Limb (tissue), 2 donors: ENCODE measurements at regions not wholly inside any gene's neighbourhood (a gene's known extent, or its start where the extent isn't known, plus 50 kb on each side); places are given as distances from the start of the nearest gene placed in this dataset.

ENCODE experiments used
- DNase-seq, 2 donors: peaks; one replicate each; pipeline ENCODE4 v3.0.0-alpha.2; 2016; ENCODE audit errors: extremely low spot score in 2 of 2

DNA sequence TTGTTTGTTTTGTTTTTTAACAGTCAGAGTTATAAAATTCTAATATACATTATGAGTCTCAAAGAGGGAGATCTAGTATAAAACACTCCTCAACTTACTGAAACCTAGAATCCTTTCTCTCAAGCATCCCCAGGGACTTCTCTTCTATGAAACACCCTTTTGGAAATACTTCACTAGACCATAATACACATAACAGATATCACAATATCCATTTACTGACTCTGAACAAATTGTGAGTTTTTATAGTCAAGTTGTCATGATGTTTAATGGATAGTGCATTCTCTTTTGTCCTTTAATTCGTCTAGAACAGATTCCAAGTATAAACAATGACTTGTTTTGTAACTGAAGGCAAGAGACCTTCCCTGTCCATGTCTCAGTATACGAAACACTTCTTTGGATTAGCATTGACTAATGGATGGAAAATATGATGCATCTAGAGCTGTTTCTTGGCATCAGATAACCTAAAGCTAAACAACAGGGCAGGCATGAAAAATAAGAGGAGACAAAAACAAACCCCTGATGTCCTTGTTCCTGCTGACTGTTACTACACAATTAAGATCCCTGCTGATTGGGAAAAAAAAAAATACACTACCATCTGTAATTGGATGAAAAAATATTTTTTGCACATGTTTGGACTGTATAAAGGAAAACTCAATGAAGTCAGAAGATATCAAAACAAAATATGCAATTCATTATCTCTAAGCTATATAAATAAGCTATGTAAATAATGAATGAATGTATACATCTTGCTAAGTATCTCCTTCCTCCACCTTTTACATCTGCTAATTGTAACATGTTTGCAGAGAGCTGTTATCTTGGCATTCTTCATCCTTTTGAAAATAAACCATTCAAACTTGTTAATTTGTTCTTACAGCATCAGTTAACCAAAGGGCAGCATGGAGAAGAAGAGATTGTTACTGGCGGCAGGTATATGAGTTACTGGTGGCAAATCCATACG, 214.2 kb downstream of the LACC1 start:
- peak in 1 of 2 donors; percentile 48 for DNase-seq

DNA sequence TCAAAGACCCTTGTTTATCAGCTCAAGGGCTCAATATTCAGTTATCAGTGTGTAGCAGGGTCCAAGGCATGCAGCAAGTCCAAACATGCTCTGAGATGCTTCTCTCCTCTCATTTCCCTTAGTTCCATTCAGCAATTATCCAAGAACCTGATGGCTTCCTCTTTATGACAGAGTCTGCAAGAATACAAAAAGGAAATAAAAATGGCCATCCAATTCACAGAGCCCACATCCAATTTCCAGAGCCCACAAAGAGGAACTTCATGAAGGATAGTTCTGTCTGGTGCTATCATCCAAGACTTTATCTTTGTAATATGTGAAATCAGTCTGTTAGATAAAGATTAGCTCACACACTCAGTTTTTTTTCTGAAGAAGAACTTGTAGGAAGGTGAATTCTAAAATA, 217.2 kb downstream of the LACC1 start:
- DNase-seq = no peak

DNA sequence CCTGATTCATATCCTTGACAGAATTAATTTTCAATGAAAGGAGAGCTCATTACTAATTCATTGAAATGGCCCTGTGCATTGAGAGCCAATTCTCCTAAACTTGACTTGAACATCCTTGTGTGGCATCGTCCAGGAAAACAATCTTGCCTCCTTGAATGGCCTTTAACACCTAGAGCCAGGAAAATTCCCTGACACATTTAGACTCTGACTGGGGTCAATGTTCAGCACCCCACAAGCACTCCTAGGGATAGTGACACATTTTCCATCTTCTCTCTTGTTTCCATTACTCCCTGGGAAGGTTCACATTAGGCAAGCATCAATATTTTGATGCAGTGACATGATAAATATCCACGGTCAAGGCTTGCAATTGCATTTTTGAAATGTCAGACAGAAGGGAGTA, 218.9 kb downstream of the LACC1 start:
- no peak for DNase-seq

DNA sequence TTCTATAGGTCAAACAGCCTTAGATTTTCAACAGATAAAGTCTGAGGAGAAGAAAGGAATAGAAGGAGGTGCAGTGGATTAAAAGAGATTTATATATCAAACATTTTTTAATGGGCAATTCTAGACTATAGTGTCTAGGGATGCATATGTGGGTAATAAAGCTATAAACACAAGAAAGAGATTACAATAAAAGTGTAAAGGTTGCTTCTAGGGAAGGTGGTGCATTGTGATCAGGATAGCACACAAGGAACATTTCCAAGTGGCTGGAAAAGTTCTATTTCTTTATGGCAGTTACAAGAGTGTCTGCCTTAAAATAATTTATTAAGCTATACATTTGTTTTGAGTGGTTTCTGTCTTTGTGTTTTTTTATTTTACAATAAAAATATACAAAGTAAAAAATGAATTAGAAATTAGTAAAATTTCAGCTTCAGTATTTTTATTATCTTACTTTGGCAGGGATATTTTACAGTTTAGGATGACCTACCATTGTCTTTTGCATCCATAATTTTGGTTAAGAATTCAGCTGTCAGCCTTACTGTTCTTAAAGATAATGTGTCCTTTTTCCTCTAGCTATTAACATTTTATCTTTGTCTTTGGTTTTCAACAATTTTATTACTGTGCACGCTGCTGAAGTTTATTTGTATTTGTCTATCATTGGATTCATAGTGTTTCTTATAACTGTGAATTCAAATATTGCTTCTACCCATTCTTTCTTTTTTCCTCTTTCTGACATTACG, 221.8 kb downstream of the LACC1 start:
- no peak for DNase-seq

DNA sequence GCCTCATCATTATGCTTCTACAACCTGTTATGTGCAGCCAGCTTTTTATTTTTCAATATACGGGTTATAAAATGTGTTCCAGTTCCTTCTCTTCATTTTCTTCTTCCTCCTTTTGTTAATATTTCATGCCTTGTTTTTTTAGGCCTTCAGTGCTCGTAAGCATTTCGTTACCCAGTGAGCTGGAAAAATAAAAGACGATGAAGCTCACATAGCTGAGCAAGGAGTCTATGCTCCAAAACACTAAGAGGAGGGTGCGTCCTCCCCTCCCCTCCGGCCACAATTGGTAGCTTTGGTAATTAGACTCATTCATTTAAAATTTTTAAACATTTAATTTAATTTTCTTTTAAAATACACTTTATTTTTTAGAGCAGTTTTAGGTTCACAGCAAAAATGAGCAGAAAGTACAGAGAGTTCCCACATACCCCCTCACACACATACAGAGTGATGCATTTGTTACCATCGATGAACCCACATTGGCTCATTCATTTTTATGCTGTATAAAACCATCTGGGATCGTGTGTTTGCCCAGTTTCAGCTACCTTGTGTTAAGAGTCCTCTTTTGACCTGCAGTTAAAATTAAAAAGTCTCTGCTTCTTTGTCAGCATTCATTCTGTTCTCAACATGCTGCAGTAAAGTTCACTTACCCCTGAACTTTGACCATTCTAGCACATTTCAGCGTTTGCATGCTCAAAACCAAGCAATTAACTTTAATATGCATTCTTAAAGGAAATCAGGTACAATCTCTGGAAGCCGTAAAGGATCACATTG, 223.9 kb downstream of the LACC1 start:
- no peak for DNase-seq

DNA sequence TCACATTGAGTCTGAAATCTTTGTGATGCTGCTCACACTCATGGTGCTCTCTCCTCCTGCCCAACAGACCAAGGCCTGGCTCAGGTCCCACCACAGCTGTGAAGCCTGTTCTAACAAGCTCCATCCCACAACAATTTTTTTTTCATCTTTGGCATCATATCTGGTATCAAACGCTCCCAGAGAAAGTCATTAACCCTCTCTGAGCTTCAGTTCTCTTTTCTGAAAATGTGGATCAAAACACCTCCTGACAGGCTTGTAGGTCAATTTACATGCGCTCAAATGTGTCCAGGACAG, 224.4 kb downstream of the LACC1 start:
- DNase-seq = peak in 1 of 2 donors; percentile 53

DNA sequence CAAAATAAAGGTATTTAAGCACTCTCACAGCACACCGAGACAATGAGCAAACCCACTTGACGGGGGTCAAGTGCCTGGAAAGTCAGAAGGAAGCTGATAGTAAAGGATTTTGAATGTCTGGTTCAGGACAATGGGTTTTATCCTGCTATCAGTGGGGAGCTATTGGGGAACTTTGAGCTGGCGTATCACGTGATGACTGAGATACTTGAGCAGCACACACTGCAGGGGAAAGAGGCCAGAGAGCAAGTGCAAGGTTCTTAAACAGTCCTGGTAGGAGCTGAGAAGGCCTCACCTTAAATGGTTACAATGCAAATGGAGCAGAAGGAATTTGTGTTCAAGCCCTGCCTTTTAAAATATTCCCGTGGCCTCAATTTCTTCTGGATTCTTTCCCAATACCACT, 225.3 kb downstream of the LACC1 start:
- DNase-seq = no peak

DNA sequence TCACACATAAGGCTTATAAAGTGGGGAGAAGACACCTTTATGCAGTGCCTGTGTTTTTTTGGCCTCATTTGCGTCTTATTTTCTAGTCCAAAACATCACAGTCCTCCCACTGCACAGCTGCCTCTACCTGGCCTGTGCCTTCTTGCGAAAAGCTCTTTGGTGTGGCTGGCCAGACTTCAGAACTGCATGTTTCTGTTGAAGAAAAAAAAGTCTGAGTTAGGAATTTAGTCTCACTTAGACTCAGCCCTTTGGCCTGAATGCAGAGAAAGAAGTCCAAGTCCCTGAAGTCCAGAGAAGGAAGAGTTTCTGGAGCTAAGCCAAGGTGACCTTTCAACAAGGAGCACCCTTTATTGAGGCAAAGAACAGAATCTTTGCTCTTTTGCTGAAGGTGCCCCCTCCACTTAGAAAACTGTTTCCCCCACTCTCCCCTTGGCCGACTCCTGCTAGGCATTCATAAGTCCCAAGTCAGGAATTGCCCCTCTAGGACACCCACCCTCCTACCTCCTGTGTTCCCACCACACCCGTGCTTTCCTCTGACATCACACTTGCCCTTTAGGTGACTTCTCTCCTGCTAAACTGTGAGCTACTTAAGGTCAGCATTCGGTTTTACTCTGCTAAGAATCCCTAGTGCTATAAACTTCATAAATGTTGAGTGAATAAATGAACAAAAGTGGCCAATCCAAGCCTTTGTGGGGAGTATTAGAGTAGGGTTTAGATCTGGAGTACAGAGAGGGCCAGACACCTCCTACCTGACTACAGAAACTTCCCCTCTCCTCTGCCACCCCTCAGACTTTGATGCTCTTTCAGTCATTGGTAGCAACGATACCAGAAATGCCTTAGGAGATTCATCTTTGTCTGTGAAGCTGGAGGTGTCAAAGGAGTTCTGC, 226.8 kb downstream of the LACC1 start:
- no peak for DNase-seq

DNA sequence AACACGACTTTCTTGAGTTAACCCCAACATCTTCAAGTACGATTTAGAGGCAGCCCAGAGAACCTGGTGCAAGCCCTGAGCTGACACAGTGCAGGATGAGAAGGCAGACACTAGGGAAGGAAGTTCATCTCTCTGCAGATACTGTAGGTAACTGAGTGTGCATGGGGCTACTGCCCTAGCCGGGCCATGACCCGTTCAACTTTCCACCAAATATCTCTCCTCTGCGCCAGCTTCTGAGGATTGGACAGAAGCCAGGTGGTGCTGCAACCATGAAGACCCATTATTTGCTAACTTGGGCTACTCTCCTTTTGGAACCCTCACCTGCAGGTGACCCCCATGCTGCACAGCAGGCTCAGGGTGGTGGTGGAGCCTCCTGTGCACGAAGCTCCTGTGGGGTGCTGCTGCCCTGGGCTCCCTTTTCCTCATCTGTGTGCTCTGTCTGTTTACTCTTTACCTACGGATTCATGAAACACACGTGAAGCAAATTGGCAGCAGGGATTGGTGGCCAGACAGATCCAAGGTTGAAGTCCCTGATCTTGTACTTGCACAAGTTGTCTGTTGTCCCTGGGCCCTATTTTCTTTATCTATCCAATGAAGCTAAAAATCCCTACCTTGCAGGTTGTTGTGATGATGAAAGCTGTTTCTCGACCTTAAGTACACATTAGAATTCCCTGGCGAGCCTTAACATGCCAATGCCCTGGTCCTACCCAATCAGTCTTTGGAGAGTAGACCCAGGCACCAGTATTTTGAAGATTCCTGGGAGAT, 227.8 kb downstream of the LACC1 start:
- no peak for DNase-seq

DNA sequence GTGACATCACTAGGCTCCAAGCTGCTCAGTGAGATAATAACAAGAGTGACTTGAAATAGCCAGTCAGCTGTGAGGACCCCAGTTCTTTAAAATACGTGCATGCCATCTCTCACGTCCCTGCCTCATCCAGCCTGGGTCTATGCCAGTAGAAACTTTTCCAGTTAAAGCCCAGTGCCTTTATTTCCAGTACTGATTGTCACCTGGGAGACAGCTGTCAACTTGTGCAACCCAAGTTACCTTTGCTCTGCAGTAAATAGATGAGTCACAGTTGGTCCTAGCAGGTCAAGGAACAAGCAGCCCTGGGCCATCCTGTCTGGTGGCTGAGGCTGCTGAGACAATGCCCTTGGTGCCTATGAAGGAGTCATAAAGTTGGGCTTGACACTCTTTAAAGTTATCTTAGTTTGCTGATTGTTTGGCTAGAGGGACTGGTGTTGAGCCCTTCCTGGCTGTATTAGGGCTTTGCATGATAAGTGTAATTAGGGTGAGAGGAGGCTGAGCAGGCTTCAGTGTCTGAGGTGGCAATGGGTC, 228.7 kb downstream of the LACC1 start:
- no peak for DNase-seq

DNA sequence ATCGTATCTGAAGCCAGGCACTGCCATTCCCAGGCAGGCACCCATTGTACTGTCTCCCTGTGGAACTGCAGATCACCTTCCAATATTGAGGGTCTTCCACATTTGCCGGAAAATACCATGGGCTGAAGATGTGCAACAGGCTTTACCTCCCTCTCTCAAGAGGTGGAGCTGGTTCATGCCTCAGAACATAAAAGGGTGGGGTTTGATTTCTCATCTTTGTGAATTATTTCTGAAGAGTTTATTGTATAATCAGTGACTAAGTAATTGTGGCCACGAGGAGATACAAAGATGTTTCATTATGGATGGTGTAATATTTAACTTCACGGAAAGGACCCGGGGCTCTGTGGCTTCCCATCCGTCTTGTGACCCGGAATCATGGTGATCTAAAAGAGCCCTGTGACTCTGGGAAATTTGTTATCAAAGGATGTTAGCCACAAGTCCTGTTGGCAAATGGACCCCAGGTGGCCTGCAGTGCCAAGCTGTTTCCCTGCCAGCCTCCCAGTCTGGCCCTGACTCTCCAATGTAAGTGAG, 230.5 kb downstream of the LACC1 start:
- no peak for DNase-seq

DNA sequence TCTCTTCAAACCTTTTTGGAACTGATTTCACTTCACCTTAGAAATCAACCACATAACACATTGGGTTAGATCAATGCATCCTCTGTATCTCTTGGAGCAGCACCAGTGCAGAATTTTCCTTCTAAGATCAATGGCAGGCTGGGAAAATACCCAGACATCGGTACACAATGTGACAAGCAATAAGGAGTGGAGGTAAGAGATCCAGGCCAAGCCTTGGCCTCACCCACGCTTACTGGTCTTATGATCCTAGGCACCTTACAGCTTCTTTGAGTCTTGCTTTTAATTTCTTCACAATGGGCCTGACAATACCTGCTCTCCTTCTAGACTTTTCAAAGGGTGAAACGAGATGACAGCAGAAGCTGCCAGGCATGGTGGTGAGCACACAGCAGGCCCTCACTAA, 232.0 kb downstream of the LACC1 start:
- DNase-seq = no peak

DNA sequence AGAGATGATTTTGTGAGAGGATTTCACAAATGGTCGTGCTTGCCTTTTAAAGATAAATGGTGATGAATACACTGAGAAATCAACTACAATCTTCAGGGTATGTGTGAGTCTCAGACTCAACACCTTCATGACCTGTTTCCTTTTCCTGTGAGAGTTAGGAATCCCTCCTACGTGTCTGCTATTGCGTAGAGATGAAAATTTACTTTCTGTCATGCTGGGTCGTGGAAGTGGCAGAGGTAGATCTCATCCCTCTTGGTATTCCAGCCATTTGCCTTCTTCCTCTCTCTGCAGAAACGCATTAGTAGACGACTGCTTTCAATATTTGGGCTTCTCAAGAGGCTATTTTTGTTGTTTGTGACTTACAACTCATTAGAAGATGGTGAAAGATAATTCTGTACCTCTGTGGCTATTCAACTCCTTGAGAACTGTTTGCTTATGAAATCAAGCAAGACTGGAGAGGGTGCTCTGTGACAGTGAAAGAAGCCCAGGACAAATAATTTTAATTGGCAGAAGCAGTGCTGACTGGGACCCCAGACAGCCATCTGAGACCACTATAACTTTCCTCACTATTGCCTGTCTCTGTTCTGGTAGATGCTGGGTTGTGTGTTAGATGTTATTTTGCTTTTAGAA, 233.1 kb downstream of the LACC1 start:
- DNase-seq = no peak

DNA sequence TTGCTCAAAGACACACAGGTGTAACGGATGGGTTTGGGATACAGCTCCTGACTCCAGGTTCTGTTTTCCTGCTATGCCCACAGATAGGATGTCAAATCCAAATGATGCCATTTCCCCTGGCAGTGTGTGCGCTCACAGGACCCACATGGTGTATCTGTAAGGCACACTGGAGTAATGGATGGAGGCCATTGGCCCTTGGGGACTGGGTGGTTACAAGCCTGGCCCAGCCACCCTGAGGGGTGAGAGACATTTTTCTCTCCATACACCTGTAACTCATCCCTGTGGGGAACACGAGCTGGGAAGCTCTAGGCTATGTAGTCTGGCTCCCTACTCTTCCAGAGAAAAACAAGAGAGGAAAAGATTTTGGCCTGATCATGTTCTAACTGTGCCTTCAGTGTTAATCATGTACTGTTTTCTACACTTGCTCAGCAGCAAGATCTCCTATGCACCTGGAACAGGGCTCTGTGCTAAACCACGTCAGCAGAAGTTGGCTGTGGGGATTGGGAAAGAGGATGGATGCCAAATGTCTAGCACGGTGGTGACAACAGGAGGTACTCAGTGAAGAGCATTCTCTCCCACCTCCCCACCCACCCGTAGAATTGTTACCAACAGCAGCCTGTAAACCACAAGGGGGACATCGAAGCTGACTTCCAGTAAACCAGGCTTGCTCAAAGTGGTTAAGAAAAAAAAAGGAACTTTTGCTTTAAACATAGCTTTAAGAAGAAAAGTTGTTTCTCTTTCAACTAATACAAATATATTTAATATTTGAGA, 237.0 kb downstream of the LACC1 start:
- DNase-seq = peak; percentile 38 to 49

DNA sequence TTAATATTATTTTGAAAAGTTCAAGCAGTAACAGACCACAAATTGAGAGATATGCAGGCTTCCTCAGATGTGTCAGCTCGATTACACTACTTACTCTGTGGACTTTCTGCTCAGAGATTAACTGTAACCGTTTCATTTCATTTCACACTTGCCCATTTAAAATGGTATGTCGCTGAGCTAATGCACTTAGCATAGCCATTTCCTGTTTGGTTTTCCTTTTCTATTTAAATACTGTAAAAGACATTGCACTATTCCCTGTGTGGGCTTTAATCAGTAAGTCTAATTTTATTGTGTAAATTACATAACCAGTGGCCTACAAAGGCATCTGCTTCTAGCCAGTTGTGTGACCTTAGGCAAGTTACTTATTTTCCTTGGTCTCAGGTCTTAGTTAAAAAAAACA, 237.6 kb downstream of the LACC1 start:
- peak in 1 of 2 donors; percentile 55 for DNase-seq

DNA sequence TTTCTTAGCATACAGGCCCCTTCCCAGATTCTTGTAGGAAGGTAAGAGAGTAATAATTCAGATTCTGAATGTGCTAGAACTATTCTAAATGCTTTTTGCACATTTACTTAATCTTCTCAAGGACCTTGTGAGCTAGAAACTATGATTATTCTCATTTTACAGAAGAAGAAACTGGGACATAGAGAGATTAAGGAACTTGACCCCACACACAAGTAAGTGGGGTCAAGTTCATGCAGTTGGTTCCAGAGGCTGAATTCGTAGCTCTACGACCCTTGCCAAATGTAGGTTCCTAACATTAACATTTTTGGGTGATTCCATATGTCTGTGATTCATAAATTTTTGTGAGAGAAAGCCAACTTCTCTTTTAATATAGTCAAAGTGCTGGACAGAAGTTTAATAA, 238.1 kb downstream of the LACC1 start:
- DNase-seq = no peak

DNA sequence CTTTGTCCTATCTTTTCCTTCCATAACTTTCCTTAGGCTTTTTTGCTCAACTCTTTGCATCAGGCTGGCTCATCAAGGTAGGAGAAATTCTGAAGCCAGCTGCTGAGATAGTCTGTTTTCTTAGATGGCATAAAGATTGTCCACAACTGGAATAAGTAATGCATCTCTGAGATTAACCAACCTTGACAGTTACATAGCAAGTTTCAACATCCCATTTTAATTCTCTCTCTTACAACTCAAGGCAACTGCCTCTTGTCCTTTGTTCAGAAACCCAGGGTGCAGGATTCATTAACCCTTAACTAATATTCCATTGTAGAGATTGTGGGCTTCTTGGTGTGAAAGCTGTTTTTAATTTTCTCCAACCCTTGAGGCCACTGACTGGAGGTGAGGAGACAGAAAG, 239.2 kb downstream of the LACC1 start:
- DNase-seq = no peak

DNA sequence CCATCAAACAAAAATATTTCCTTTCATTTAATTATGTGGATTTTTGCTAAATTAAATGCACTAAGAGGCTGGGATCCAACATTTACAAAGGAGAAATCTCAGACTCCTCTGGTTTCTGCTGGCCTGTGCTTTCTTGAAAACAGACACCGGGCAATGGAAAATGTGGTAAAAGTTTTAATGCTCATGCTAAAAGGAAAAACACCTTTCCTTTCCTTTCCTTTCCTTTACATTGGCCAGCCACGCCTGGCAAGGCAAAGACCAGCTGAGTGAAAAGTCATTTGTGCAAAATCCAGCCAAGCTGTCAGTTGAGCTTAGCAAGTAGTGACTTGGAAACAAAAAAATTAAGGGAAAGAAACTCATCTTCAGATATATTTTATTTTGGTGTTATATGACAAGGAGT, 240.3 kb downstream of the LACC1 start:
- DNase-seq = peak; percentile 42 to 51
